Fibroblast of skin of right quadriceps (primary cell): ENCODE measurements at regions not wholly inside any gene's neighbourhood (a gene's known extent, or its start where the extent isn't known, plus 50 kb on each side); places are given as distances from the start of the nearest gene placed in this dataset.

Source experiments
- DNase-seq: peaks from one replicate; pipeline ENCODE4 v3.0.0-alpha.2; 2013

DNA sequence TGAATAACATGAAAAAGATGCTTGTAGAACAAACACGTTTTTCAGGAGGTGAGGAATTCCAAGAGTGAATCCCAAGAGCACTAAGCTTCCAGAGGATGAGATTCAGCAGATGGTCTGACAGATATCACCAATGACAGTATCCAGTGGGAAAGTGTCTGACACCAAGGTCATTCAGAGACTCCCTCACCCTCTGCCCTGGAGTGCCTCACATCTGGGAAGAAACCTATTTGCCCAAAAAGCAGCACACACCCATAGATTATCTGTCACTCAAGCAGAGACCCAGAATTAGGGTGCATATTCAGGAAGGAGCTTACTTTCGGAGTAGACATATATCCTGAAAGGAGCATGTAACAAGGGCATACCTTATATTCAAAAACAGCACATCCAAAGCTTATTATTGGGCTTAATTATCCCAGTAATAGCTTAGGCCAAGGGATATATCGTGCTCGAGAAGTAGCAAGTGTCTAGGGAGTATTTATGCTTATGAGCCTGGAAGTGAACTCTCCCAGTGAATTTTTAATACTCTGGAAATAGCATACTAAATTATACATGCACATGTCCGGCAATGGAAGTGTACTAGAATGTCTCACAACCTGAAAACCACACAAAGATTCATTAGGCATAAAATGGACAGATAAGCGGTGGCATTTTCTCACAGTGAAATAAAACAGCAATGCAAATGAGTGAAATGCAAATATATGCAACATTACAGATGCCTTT is 998.1 kb upstream of the TMEM132C start:
- no peak for DNase-seq

DNA sequence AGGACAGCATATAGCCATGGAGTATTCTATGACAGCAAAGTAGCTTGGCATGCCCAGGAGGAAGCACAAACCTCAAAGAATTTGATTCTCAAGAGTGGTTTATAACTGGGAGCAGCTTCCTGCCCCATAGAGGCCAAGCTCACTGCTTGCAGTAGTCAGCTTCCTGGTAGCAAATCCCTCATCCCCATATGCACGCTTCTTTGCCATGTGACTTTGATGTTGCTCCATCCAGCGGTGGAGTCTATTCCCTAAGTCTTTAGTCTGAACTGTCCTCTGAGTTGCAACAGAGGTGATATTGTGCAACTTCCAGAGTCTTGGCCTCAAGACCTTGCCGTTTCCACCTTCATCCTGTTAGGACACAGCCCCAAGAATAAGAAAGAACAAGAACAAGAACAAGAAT is 996.8 kb upstream of the TMEM132C start:
- peak; percentile 81 for DNase-seq

DNA sequence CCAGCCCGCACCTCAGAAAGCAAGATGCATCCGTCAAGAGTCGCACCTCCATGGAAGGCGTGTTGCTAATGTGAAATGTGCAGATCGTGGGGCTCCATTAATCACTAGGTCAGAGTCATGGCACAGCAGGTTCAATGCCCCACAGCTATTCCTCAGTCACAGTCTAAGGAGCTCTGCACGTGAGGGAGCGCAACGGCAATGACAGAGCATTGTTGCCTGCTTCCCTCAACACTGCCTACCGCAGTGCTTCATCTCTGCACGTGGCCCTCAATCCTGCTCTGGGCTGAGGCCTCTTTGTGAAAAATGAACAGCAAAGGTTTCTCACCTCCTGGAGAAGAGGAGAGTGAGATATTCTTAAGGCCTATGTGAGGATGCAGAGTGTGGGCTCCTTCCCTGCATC is 995.2 kb upstream of the TMEM132C start:
- no peak for DNase-seq

DNA sequence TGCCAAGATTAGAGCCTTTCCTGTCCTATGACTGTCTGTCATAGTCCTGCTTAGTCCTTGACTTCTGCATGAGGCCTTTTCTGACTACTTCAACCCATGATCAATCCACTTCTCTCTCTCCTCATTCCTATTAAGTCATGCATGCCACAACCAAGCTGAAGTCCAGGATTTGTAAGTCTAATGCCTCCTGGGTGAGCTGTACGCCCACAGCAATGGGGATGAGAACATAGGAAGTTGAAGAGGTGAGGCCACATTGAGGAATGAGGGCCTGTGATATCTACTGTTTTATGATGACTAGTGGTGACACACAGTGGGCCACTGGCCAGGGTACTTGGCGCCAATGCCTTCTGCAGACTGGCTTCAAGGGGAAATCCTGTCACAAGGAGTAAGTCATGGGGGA is 994.1 kb upstream of the TMEM132C start:
- peak; percentile 94 for DNase-seq

DNA sequence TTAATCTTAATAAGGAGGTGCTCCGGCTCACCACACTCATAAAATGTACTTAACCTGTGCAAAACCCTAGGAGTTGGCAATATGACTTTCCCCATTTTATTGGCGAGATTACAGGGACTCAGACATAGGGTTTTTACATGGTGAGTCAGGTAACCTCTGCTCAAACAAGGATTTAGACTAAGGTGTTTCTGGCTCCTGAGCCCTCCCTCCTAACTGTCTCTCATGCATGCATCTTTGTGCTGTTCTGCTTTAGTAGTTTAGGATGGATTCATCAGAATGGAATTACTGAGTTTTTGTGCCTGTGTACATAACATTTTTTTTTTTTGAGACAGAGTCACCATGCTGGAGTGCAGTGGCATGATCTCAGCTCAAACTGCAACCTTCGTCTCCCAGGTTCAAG is 993.3 kb upstream of the TMEM132C start:
- peak; percentile 66 for DNase-seq

DNA sequence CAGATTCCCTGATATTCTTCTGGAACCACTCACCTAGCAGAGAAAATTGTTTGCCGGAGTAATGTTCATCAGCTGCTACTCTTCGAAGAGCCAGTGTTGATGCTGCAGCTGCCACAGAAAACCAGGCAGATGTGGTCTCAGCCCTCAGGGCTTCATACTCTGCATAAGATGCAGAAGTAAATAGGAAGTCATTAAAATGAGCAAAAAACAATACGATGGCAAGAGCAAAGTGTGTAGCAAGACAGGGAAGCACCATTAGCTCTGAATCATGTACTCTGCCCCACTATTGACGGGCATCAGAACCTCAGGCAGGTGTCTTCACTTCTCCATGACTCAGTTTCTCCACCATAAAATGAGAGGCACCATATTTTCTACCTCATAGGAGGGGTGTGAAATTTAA is 991.6 kb upstream of the TMEM132C start:
- no peak for DNase-seq

DNA sequence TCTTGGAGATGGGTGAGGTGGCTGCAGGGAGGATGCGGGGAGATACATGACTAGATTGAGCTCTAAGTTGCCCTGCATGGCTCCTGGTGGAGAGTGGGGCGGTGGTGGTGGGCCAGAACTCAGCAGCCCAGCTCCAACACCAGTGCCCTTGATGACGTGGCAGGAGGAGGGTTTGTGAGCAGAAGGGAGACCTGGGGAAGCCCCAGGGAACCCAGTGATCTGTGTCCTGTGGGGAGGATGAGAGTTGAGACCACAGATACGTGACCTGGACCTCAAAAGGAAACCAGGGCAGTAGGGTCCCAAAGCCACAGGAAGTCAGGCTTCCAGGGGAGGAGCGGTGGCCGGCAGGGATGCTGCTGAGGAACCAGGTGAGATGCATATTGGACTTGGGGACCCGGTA is 989.1 kb upstream of the TMEM132C start:
- no peak for DNase-seq

DNA sequence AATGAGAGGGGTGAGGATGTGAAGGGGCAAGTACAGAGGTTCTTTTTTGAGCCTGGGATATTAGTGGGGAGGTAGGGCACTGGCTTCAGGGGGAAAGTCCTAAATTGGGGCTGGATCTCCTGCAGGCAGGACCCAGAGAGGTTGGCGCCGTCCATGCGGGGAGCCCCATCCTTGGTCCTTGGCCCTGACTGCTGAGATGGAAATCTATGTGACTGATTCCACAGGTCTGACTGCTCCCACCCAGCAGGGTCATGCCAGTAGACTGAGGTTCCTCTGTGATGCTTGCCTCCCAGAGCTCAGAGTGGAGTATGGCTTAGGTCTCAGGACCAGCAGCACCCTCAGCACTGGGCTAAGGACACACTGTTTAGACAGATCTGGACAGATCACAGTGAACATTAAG is 988.6 kb upstream of the TMEM132C start:
- DNase-seq = no peak

DNA sequence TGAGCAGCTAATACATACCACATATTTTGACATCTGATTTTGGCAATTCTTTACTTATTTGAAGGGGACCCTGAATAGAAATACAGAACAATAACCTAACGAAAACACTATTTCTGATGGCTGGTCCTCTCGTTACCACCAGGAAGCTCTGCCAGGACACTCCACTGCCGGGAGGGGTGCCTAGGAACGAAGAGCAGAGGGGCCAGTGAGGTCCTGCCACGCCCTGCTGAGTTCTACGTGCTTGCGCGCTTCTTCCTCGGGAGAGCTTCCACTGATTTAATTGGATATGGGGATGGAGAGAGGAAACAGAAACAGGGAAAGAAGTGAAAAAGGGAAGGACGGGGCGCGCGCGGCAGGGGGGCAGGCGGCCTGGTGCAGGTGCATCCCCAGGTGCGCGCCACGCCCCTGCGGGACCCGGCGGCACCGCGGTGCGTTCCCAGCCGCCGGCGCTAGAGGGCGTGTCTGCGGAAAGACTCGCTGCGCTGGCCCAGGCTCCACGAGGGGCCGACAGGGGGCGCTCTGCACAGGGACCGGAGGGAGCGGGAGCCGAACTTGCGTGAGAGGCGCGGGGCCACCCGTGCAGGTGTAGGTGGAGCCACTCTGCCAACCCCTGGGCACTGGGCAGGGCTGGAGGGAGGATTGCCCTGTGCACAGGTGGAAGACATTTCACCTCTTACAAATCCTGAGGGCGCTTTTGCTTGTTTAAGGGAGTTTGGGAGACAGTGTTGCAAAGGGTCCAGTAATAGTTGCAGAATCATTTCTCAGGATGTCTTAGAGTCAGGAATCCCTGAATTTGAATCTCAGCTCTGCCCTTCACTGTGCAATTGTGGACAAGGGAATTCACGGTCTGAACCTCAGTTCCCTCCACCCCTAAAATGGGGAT is 986.3 kb upstream of the TMEM132C start:
- DNase-seq = peak; percentile 9

DNA sequence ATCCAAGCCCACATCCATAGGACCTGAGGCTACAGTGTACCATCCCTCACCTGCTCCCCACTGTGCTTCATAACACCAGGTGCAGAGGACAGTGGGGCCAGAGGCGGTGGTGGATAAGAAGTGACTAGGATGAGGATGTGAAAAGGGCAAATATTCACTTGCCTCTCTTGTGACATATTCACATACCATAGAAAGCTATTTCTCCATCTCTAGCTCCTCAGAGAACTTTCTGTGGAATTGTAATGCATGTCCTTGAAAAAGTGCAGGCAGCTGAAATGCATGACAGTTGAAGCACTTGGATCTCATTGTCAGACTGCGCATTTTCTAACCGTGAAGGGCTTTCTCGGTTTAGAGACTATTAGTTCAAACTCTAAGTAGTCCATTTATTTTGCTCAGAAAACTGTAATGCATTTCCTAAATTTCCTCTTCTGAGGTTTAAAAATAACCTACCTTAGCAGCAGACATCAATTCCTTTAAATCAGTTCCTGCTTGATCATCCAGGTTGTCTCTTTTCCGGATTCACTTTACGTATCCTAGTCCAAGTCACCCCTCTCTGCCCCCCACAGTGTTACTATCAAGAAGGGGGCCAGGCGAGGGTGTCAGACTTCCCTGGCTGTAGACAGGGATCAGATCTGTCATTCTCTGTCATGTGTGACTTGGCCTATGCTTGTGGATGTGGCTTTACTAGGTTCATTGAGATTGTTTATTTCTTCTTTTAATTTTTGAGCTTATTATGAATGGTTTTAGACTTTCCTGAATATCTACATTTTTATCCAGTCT is 984.0 kb upstream of the TMEM132C start:
- DNase-seq = no peak

DNA sequence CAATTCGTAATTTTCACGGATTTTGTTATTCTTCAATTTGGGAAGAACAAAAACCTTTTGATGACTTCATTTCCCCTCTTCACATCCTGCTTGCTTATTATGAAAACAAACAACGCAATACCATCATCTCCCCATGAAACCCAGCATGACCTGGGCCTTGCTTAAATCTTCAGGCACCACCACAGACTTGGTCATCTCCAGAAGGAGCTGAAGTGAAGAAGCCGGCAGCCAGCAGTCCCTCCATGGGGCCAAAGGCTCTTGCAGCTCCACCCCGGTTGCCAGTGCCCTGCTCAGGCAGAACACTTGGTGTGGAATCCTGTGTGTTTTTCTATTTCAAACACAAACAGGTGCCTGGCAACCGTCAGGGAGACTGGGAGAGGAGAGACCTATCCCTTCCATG is 982.9 kb upstream of the TMEM132C start:
- DNase-seq = peak; percentile 14

DNA sequence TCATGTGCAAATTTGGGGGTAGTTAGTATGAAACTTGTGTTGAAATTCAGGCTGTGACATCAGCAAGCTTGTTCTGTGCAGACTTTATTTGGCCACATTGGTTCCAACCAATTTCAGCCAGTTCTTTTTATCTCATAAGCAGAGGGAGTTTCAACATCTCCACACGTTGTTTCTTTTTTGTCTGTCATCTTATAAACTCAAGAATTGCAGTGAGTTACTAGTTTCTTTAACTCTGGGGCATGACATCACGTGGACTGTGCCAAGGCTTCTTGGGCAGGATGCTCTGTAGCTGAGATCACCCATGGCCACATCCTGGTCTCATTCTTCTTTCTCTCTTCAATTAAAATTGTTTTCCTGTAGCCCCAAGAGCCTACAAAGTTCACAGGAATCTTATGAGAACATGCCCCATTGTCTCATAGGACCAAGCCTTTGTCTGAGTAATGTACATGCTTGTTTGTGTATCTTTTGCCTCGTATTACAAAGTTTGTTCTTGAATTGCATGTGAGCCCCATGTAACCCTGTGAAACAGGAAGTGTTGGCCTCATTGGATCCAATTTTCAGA is 982.0 kb upstream of the TMEM132C start:
- peak; percentile 91 for DNase-seq

DNA sequence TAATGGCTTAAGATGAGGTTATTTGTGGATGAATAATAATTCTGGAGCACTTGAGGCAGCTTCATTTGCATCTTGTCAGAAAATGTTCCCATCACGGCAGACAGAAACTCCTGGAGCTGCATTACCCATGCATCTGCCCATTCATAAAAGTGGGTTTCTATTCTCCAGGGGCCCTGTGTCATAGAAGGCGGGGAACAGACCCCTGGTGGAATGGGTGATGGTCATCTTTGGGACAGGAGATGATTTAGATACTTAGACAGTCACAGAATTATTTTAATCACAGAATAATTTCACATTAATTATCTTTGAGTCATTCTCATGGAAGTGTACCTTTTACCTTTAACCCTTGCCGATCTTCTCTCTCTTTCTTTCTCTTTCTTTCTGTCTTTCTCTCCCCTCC is 980.7 kb upstream of the TMEM132C start:
- no peak for DNase-seq

DNA sequence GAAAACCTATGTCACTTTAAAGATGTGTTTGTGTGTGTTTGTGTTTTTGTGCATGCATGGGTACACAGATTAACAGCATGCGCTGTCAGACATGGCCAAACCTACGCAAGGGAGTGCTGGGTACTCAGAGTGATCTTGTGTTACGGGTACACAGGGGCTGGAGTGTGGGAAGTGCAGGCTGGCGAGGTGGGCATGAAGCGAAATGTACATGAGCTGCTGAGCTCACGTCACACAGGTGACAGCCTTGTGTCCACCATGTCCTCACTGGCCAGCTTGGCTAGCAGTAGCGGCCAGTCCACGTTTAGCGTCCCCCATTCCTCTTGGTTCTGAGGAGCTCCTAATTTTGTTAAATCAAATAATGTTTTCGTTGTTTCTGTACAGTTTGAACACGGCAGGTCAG is 979.7 kb upstream of the TMEM132C start:
- no peak for DNase-seq

DNA sequence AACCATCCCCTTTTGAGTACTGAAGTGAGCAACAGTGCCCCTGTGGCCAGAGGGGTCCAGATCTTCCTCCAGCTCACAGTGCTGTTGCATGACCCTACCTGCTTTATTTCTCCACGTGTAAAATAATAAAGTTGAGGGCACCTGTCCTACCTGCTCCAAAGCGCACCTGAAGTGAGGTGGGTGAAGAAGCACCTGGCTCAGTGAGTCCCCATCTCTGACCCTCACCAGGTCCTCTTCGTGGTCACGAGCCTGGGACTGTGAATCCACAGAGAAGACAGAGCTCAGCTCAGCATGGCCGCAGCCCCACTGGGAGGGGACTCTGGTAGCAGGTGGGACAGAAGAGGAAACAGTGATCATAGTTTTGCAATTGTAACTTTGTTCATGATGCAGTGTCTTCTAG is 976.7 kb upstream of the TMEM132C start:
- no peak for DNase-seq

DNA sequence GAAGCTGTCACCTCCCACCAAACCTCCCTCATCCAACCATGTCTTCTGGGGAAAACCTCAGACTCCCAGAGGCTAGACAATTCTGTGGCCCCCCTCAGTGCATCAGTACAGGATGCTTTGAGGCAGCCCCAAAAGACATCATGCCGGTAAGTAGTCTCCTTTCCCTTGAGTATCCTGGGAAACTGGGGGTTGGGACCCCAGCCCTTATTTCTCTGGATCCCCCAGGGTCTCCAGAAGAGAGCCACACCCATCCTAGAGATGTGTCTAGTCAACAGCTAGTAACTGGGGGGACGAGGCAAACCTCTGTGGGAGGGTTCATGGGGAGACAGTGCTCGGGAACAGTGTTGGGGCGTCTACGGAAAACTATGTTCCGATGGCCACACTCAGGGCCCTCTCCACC is 974.2 kb upstream of the TMEM132C start:
- DNase-seq = no peak

DNA sequence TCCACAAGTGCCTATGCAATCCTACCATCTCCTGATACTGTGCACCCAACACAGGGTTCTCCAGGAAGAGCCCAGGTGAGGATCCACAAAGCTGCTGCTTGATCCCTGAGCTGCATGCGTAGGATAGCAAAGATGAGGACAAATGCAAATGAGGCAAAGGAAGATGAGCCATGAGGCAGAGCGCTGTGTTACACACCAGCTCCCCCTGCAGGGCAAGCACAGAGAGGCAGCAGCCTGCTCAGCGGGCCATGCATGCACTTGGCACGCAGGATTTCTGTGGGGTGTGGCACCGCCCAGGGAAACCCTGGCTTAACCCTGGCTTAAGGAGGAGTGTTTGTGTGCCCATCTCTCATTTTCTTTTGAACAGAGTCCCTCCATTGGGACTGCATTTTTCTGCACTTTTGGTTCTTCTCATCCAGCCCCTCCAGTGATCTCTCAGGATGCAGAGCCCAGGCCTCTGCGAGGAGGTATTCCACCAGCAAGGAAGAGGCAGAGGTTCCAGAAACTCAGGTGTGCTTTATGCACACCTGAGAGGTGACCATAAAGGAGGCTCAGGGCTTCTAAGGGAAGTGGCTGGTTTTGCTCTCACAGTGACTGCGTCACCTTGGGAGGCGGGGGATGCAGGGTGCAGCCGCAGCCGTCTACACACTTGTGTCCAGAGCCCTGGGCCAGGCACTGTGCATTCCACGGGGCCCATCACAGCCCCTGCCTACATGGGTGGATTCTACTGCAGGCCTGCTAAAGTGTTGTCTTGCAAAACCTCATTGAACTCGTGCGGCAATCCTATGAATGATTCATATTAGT is 973.3 kb upstream of the TMEM132C start:
- peak; percentile 65 for DNase-seq

DNA sequence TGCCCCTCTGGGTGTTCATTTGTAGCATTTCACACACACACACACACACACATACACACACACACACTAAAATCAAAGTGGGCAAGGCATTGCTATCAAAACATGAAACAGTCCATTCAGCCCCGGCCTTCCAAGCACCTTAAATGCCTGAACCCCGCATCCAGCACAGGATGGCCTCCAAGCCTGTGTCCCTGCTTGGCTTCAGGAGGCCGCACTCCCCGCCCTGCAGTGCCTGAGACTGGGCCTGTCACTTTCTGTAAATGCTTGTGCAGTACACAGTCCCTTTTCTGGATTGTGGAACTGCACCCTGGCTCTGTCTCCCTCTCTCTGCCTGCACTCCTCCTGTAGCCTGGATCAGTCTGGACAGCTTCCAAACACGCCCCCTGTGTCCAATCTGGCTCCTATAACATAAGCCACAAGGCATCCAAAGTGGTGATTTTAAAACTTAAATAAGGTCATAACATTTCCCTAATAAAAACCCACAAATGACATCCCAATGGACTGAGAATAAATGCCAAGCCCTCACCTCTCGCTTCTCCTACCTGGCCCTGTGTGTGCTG is 972.2 kb upstream of the TMEM132C start:
- peak; percentile 36 for DNase-seq

DNA sequence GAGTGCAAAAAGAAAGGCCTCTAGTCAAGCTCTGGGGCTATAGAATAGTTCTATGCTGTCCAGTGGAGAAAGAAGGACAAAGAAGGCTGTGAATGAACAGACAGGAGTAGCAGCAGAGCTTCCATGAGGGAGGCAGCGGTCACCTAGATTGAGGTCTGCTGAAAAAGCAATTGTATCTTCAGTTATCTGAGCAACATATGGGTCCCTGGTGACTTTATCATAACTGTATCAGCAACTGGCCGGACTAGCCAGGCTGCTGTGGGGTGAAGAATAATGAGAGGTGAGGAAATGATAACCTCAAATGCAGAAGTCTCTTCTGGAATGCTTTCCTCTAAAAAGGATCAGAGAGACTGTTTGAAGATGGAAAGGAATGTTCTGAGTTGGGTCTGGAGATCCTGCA is 971.3 kb upstream of the TMEM132C start:
- no peak for DNase-seq

DNA sequence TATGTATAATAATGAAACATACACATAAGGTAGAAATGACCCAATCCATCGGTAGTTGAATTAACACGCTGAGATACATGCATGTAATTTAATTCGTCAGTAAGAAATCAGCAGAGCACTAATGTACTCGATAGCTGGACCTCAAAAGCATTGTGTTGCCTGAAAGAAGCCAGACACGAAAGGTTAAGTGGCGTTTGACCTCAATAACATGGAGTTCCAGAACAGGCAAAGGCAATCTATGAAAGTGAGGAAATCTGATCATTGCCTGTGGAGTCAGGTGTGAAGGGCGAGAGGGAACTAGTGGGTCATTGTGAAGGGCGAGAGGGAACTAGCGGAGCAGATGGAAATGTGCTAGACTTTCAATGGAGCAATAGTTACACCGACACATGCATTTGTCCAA is 970.4 kb upstream of the TMEM132C start:
- DNase-seq = no peak

DNA sequence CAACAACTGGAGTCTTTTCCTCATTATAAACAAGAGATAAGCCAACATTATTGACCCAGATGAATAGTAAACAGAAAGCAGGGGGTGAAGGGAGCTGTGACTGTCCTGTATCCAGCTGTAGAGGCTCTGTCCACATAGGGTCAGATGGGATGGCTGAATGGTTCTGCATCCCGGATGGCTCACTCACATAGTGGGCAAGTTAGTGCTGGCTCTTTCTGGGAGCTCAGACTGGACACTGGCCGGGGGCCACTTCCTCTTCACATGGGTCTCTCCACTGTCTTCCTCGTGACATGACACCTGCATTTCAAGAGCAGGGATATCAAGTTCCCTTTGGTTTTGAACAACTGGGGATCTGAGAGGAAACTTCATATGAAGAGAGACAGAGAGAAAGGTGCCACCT is 969.6 kb upstream of the TMEM132C start:
- DNase-seq = no peak

DNA sequence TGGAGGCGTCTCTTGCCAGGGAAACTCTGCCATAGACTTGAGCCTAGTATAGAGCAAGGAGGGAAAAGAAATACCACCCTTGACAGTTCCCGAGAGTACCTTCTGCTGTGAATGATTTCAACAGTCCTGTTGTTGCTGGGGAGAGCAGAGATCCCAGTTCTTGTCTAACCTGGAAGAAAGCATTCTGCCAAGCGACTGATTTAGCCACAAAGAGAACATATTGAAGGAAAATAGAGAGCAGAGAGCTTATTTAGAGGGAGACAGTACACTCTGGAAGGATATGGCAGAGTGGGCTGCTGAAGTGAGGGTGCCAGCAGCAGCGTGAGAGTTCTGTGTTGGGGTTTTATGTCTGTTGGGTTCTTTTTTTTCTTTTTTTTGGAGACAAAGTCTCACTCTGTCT is 966.9 kb upstream of the TMEM132C start:
- DNase-seq = no peak
